ENCODE measurements at regions not wholly inside any gene's neighbourhood (a gene's known extent, or its start where the extent isn't known, plus 50 kb on each side); places are given as distances from the start of the nearest gene placed in this dataset.

- FAIRE-seq = no peak
These were observed 138.7 kb upstream of the POF1B start for GRCh38 chrX:85517994-85518718.

DNA sequence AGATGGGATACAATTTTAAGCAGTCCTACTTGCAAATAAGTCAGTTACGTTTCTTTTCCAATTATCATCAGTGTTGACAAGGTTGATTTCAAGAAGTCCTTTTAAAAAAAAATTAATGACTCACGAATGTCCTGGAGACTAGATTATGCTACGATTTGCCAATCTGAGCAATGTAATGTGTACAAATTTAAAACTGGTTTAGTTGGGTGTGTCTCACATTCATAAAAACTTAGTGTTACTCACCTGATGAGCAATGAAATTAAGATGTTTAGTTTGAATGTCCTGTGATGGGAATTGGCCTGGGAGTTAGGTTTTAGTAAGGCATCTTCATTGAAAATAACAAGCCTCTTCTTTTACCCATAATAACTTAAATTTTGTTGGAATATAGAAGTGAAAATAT lies 136.7 kb upstream of the POF1B start:
- no peak for FAIRE-seq

DNA sequence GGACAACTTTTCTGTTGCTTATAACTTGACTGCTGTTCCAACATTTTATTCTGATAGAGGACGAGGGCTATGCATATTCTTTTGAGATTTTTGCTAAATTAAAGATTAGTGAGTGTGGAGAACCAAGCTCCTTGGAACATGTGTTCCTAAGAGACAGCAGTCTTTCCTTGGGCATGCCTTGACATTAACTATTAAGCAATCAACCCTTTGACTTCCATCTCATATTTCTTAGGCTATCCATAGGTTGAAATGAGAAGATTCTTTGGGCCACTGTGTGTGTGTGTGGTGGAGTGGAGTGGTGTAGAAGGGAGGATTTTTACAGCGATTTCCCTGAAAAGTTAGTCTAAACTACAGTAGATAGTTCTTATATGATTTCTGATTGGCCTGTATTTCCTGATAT lies 127.4 kb upstream of the POF1B start:
- no peak for FAIRE-seq

DNA sequence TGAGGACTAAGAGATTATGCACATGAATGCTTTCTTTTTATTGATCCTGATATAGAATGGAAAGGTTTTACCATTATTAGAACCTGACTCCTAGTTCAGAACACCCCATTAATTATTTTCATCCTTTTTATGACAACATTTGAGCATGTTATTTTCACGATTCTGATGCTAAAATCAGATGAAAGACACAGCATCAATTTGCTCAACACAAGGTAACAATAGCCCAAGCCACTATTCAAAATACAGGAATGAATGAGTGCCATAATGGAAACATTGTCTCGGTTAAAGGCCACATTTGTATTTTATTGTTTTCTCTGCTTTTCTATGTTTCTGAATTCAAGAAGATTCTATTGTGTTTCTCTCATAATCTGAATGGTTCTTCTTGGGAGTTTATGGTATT lies 126.3 kb upstream of the POF1B start:
- no peak for FAIRE-seq

DNA sequence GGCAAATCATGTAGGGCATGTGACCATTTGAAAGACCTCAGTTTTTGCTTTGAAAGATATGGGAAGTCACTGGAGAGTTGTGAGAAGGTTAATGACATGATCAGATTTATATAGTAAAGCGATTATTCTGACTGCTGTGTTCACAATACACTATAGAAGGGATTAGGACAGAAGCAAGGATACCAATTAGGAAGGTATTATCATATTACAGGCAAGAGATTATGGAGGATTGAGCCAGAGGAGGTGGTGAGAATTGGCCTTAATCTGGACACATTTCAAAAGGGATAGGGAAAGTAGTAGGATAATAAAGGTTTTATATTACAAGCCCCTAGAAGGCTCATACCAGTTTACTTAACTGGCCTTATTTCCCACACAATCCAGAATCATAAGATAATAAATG lies 124.9 kb upstream of the POF1B start:
- FAIRE-seq = no peak

GRCh38 chrX:85503258-85504158 lies 124.0 kb upstream of the POF1B start:
- FAIRE-seq = no peak

- no peak for FAIRE-seq
These were observed 121.9 kb upstream of the POF1B start for GRCh38 chrX:85501349-85501748.

DNA sequence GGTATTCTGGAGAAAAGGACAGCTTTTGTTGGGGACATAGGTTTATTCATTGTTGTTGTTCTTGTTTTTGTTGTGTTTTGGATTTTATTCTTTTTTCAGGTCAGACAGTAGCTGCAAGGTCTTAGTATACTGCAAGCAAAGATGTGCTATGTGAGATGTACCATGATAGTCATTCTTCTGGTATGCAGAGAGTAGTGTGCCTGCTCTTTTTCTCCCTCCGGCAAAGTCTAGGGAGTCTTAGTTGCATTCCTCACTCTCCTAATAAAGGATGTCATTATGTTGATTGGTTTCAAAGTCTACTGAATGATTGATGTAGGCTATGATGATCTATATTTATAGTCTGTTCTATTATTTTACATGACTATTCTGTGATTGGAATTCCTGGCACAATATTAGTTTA lies 119.9 kb upstream of the POF1B start:
- no peak for FAIRE-seq

DNA sequence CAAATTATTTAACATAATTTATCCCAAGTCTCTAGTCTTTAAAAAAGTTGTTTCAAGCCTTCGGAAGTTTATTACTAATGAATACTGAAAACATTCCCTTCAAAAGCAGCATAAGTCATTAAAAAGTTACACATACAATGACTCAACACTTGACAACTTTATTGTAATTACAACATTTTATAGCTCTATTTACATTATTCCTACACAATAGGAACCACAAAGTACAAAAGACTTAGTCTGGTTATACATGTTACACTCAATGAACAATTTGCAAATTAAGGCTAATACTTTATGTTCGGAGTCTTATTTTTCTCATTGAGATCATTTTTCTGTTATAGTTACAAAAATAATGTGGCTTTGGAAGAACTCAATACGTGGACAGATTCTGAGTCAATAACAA lies 114.4 kb upstream of the POF1B start:
- no peak for FAIRE-seq

DNA sequence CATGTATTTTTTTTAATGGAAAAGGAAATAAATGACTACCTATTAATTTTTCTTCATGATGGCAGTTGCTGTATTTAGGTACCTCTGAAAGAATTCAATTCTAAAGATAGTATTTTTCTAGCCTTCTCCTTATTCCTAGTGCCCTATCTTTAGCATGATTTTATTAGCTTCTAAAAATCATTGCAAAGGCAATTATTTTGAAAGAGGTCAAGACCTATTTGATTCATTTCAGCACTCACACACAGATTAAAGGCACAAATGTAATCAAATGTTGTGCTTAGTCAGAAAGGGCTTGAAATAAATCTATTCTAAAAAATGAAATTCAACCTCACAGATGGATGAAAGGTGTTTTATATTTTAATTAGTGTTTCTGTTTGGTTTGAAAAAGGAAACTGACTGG lies 74.8 kb upstream of the POF1B start:
- FAIRE-seq = no peak

GRCh38 chrX:85444613-85445012 lies 65.1 kb upstream of the POF1B start:
- FAIRE-seq = no peak

Measured in A204.1 (cell line).